OCI-LY7 (cell line): ENCODE measurements at regions not wholly inside any gene's neighbourhood (a gene's known extent, or its start where the extent isn't known, plus 50 kb on each side); places are given as distances from the start of the nearest gene placed in this dataset.

Experiments
- EZH2phosphoT487 ChIP-seq: fragments of 200-600 bp; sonication (generic); IDR thresholded peaks from 2 replicates; pipeline ENCODE4 v1.6.1; 2018; ENCODE audit warnings: low read depth, borderline replicate concordance, mild to moderate bottlenecking, mixed run types, antibody characterized with exemption, low read length, moderate library complexity, mixed read lengths
- TF ChIP-seq, protein P1 (sequence below): fragments of 200-600 bp; sonication (generic); conservative IDR thresholded peaks from 2 replicates; pipeline ENCODE4 v1.5.1; 2014; ENCODE audit warnings: mild to moderate bottlenecking, antibody characterized with exemption, low read length, moderate library complexity, mixed read lengths

GRCh38 chr6:4018171-4018923 lies 60.6 kb downstream of the FAM217A start:
- TF ChIP-seq, protein P1, sequence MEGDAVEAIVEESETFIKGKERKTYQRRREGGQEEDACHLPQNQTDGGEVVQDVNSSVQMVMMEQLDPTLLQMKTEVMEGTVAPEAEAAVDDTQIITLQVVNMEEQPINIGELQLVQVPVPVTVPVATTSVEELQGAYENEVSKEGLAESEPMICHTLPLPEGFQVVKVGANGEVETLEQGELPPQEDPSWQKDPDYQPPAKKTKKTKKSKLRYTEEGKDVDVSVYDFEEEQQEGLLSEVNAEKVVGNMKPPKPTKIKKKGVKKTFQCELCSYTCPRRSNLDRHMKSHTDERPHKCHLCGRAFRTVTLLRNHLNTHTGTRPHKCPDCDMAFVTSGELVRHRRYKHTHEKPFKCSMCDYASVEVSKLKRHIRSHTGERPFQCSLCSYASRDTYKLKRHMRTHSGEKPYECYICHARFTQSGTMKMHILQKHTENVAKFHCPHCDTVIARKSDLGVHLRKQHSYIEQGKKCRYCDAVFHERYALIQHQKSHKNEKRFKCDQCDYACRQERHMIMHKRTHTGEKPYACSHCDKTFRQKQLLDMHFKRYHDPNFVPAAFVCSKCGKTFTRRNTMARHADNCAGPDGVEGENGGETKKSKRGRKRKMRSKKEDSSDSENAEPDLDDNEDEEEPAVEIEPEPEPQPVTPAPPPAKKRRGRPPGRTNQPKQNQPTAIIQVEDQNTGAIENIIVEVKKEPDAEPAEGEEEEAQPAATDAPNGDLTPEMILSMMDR = peak; percentile 68
- no peak for TF ChIP-seq EZH2phosphoT487
